ENCODE measurements at regions not wholly inside any gene's neighbourhood (a gene's known extent, or its start where the extent isn't known, plus 50 kb on each side); places are given as distances from the start of the nearest gene placed in this dataset.

DNA sequence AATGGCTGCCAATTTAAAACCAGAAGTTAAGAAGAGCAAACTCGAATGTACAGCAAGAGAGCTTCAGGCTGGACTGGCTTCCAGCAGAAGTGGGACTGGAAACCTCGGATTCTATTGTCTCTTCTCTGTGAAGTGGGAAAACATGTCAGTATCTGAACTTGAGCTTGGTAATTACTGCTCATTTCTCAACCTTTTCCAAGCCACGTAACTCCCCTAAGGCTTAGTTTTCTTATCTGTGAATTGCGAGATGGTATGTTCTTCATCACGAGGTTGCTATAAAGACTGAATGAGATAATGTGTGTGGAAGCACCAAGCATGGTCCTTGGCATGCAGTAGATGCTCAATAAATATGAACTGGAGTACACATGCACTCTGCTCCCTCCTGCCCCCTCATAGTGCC lies 259.4 kb upstream of the SPRED2 start:
- DNase-seq, result no peak

DNA sequence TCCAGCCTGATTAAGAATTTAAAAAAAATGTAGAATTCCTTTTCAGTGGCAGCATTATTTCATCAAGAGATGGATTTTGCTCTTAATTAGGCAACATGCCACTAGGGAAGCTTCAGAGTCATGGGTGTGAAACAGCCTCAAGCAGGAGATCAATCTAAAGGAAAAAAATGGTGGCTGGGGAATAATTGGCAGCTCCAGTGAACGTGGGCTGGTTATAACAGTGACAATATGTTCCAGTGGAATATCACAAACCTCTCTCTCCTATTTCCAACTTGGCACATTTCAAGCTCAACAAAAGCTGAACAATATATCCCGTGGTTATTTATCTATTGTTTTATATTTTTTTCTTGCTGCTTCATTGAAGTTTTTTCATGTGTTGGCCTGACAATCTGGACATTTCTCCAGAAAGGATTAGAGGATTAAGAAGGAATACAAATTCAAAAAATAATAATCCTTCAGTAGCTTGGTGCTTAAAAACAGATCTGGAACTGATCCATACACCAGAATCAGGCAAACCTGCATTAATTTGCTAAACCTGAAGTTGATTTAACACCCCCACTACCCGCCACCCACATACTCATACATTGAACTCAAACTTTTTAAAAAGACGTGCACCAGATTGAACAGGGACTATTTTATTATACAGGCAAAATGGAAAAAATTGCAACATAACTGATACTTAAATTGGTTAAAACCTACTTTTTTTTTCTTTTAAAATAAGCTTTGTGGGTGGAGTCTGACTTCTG lies 255.9 kb upstream of the SPRED2 start:
- DNase-seq, result no peak

DNA sequence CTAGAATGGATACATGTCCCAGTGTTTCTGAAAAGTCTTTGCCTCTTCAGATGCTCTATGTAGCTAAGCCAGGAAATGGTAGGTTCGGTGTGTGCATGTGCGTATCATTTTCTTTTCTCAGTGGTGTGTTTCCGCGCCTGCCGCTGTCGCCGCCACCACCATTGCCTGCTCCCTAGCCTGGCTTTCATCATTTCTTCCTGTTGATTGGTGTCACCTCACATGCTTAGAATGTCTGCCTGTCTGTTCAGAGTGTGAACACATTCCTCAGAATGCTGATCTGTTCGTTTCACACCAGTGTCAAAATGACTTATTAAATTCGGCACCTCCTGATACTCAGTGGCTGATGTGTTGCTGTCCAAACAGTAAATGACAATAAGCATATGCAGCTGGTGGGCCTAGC lies 255.2 kb upstream of the SPRED2 start:
- no peak for DNase-seq

DNA sequence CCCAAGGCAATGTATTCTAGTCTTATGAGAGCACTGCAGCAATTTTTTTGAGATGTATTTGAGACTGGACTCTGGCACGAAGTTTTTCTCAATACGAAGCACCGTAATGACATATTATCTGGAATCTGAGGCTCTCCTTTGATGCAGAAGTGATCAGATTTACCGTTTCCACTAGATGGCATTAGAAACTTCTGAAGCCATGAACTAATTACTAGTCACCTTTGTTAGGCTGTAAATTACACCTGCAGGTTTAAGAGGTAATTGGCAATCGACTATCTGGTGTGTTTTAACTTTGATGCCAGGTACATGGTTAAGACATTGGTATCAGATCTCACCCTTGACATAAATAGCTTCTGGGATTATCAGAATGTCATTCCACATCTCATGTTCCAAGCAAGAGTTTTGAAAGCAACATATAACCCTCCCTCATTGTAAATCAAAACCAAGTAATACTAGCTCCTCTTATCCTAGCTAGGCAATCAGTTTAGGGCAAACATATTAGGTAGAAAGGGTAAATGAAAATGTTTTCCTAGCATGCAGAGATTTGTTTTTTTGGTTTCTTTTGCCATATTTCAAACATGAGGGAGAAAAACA lies 254.6 kb upstream of the SPRED2 start:
- DNase-seq, result no peak

DNA sequence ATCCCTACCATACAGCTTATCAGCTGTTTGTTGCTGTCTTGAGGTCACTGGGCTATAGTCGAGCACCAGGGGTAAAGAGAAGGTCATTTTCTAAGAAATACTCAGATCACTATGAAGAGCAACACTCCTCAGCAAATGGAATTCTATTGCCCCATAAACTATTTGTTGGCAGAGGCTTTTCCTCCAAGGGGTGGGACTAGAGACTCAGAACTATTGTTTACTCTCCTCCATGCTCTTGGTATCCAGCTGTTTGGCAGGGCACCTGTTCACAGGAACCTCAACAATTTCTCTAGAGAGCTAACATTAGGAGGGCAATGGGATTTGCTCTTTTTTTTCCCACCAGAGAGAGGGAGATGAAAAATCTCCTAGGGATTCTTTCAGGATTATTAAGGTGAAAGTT lies 249.1 kb upstream of the SPRED2 start:
- DNase-seq, result no peak

DNA sequence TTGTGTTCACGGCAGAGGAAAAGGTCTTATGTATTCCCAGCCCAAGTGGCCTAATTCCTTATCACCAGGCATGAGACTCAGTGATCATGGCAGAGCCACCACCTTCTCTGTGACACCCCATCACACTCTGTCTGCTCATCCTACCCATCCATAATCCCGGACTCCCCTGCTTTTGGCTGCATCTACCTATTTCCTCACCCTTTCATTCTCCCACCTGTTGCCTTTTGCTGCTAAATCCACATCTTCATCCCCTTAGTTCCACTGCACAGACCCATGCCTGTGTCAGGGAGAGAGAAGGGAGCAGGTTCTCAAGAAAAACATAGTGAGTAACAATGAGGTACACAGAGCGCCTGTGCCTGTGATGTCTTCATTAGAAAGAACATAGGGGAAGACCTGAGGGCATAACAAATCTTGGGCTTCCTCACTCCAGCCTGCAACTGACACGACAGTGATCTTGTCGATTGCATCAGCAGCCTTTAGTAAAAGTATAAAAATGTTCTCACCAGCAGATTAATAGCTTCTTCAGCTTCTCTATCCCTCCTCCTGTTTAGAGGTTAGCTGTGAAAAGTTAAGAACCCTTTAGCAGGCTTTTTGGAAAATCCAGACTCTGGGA lies 246.5 kb upstream of the SPRED2 start:
- no peak for DNase-seq

DNA sequence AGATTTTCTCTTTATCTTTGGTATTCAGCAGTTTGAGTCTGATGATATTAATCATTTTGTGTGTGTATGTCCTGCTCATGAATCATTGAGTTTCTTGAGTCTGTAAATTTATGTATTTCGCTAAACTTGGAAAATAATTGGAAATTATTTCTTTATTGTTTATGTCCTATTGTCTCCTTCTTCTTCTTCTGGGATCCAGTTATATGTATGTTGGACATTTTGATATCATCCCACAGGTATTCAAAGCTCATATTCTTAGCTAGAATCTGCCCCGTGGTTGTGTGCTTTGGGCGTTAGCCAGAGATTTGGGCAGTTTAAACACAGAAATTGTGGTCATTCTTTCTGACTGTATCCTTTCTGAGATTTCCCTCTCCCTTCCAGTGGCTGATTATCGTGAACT lies 243.0 kb upstream of the SPRED2 start:
- no peak for DNase-seq

DNA sequence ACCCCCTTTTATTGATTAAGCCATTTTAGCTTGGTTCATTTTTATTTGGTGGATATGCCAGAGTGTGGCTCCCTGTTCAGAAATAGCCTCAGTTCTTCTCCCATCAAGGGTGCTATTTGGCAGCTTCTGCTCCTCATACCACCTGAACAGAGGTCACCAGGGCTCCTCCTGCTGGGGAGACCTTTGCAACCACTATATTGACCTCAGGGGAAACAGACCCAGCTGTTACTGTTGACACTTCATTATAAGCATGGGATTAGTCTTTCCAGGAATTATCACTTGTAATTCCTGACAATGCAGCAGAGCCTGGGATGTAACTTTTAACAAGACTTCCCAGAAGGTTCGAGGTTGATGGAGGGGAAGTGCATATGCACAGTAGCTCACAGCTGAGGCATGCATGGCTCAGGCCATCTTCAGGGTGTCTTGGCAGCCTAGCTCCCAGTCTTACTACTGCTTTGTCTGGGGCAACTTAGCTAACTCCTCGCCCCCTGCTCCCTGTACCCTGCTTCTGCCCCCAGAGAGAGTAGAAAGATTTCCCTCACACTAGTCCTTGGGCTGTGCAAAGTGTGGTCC lies 239.4 kb upstream of the SPRED2 start:
- DNase-seq, result no peak

DNA sequence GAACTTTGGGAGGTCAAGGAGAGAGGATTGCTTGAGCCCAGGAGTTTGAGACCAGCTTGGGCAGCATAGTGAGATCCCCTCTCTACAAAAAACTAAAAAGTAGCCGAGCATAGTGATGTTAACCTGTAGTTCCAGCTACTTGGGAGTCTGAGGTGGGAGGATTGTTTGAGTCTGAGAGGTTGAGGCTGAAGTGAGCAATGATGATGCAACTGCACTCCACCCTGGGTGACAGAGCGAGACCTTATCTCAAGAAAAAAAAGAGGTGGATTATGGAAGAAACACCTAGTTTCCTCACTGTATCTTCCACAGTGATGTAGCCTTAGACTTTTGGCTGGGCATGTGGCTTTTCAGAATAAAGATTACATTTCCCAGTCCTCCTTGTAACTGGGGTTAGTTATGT lies 237.2 kb upstream of the SPRED2 start:
- no peak for DNase-seq

DNA sequence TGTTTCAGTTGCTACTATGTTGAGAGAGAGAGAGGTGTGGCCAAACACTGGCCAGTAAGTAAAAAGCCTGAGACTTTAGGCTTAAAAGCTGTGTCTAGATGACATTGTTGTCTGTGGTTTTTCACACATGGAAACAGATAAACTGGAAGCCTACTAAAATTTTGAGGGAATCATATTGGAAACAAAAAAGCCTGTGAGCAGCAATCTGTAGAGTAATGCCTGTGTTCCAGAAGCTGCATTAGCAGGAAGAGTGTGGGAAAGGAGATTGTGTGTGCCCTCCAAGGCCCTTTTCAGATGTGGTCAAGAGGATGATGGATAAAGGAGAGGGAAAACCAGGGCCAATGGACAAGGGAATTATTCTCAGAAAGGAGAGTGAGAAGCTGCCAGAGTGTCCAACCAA lies 236.3 kb upstream of the SPRED2 start:
- no peak for DNase-seq

DNA sequence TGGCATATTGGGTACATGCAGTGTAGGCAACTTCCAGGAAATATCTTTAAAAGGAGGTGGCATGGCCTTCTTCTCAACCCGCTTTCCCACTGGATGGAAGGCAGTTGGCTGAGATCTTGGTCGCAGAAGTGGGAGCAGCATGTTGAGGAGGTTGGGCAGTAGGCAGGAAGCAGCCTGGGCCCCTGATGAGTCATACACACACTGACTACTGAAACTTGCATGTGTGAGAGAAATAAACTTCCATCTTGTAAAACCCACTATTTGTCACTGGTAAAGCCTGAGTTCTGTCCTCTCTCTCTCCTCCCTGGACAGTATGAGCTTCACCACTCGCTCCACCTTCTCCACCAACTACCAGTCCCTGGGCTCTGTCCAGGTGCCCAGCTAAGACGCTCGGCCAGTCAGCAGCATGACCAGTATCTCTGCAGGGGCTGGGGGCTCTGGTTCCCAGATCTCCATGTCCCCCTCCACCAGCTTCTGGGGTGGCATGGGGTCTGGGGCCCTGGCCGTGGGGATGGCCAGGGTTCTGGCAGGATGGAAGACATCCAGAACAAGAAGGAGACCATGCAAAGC lies 233.8 kb upstream of the SPRED2 start:
- DNase-seq, result peak in 1 of 51 donors; percentile 1

DNA sequence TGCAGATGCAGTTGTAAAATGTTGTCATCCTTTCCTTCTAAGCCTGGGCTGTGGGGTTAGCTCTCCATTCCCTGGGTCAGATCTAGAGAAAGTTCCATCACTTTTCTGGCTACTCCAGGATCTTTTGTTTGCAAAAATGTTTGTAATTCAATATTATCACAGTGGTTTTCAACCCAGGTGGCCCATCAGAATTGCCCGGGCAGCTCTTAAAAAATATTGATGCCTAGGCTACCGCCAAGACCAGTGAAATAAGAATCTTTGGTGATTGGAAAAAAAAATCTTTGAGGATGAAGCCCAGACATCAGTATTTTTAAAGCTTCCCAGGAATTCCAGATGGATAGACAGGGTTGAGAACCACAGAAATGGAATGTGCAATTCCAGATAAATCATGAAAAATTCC lies 232.5 kb upstream of the SPRED2 start:
- DNase-seq, result no peak

DNA sequence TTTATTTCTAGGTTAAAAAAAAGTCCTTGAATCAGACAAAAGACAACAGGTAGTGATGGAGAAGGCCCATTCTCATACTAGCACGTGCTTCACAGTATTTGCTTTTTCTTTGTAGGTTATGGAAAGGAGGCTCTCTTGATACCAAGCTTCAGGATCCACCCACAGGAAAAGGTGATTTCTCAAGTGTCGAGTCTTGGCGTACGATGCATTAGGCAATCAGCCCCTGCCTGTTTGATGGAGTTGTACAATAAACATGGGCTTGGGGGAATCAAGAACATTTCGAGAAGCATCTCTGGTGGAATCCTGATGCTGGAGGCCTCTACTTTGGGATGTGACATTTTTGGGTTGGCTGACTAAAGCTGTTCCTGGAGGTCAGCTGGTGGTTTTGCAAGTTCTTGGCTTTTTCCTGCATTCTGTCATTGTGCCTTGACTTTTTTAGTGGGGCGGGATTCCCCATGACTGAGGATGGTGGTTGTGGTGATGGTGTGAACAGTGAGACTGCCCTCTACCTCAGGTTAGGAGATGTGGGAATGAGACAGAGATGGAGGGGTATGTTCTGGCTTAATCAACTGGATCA lies 231.5 kb upstream of the SPRED2 start:
- no peak for DNase-seq

DNA sequence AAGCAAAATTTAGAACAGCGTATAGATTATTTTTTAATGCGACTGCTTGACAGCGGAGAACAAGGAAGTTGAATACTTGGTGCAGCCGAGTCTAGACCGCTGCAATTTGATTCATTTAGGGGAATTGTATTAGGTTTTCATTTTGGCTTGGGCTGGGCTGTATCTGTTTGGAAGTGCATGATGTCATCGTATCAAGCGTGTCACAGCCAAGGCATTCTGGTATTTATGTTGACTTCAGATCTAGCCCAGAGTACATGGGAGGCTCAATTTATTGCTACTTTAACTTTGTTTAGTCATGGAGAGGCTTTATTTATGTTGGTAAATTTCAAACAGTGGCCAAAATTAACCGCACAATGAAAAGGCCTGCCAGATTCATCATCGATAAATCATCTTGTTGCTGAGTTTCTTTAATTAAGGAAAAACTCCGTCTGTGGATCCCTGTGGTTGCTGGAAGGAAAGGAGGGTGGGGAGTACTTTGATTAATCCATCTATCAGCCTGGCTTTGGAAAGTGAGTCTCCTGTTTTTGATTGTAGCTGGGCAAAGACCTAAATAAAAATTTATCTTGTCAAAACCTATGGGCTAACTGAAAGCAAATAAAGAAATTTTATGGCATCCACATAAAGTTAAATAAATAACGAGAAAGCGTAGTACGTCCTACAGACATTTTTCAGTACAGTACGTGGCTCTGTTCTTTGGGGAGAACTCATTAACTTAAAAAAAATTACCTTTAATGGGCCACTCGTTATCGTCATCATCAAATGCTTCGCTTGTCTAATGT lies 230.4 kb upstream of the SPRED2 start:
- no peak for DNase-seq

DNA sequence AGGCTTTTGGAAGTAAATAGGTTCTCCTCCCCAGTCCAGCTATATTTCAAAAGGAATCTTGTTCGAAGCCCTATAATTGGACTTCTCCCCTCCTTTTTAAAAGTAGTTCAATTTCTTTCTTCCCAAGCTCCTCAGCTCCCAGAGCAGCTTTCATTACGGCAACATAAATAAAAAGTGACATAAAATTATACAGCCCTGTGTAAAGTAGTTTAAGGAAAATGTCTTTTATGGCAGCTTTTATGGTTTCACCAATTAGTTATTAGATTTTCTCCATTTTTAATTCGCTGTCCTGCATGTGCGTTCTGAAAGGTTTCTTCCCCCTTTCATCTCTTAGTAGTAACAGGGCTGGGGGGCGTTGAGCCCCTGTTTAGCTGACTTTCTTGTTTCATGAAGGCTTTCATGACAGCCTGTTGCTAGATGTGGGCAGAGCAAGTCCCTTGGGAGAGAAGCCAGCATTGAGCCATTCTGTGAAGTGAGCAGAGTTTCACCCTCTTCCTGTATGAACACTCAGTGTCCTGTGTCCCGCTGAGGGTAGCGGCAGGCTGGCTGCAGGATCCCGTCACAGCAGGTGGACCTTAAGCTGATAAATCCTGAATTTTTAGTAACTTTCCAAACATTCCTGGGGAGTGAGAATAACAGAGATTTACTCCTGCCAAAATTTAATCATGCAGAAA lies 229.7 kb upstream of the SPRED2 start:
- DNase-seq, result no peak

DNA sequence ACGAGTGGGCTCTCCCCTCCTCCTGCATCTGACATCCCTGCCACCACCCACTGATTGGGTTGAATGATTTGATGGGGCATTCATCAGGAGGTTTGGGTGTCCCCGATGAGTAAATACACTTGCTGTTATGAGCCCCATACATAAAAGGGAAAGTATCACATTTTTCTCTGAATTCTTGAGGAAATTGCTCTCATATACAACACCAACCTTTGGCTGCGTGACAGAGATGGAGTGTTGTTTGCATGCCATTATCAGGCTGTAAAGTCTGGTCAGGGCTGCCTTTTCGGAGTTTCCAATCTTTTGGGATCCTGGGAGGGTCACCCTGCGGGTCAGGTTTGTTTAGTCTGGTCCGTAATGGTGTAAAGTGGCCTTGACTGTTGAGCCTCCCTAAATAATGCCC lies 227.9 kb upstream of the SPRED2 start:
- DNase-seq, result no peak

DNA sequence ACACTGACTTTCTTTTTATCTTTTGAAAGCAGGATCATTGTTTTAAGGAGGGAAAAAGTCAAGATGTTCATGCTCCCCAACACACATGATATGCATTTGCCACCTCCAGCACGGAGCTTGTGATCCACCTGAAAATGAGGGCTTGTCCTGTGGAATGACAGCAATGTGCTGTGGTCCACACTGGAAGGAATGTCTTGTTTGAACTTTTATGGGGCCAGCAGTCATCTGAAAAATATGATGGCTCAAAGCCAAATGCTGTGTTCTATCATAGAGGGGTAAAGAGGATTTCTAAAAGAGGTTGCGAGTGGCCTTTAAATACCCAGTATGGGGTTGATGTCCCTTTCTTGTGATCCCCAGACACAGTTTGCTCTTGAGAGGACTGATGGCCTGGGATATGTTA lies 226.5 kb upstream of the SPRED2 start:
- no peak for DNase-seq

DNA sequence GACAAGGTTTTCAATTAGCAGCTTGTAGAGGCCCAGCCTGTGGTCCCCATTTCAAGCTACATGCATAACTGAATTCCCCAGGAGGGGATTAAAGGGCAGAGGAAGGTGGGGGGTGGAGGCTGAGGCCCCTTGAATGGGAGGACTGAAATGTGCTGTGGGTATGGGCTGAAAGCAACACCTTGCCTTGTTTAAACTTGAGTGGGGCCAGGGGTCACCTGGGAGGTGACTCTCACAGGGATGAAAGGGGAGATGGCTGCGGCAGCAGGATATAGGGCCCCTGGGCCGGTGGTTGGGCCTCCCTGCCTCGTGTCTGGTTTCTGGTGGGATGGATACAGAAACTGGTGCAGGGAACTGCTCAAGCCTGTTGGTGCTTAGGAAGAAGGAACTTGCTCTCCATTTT lies 225.9 kb upstream of the SPRED2 start:
- DNase-seq, result no peak

DNA sequence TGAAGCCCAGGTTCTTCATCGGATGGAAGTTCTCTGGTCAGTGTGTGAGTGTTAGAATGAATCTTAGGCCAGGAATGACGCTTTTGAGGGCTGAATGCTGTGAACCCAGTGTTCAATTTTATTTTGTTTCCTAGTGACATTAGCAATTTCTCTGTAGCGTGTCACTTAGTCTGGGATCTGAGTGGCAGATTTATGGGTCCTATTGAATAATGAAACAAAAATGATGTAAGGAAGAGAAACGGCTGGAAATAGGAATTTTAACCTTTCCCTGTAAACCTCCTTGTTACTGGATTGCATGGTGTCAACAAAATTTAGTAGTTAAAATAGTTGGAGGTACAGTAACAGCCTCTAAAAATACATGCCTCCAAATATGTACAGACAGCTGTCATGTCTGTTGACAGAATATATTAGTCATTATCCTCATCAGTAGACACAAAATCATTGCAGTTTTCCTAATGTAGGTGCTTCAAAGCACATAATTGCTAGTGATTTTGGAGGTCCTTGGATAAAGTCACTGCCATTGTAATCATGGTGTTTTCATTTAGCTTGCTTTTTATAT lies 223.8 kb upstream of the SPRED2 start:
- DNase-seq, result no peak

DNA sequence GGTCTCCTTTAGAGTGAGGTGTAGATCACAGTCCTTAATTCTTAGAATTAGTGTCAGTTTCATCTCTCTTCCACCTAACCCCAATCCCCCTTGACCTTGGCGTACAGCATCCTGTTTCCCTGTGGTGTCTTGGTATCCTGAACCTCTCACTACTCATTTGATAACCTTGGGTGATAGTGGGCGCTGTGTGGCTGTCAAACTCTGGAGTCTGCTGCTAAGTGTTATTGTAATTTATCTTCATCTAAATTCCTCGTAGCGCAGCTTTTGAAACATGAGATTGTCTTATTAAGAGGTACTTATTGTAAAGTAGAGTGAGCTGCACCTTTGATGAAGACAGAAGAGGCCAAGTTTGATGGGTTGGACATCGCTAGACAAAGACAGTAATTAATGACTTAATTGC lies 222.6 kb upstream of the SPRED2 start:
- no peak for DNase-seq

Data from hypothalamus (tissue), 51 donors.